ENCODE measurements at regions not wholly inside any gene's neighbourhood (a gene's known extent, or its start where the extent isn't known, plus 50 kb on each side); places are given as distances from the start of the nearest gene placed in this dataset.
"Not testable (repeated sequence)": the region's sequence is repeated elsewhere in the genome, so short reads cannot be mapped to it uniquely, and the experiment has no call there.

GRCh38 chr17:16870253-16871245, 101.4 kb downstream of the TNFRSF13B start:
- Histone ChIP-seq H3K9ac (replicated peaks; ENCODE audit: extremely low read depth, insufficient read depth, low read length) (no peak overlapping the region), H3K27ac (ENCODE audit: insufficient read depth, low read depth, low read length) (no peak overlapping the region), H3K36me3 (ENCODE audit: control insufficient read depth in 2 of 2, extremely low read depth in 1 of 2, insufficient read depth in 2 of 2, low read length in 2 of 2) (no peaks in the 10 kb centered on the region), H3K4me2 (ENCODE audit: insufficient read depth, low read length) (no peak overlapping the region), H4K20me1 (replicated peaks; ENCODE audit: control insufficient read depth, extremely low read depth, insufficient read depth, low read length) (no peaks in the 10 kb centered on the region), H3K9me1 (replicated peaks; ENCODE audit: control insufficient read depth, extremely low read depth, insufficient read depth, low read length) (no peaks in the 10 kb centered on the region), H3K9me3 (replicated peaks; ENCODE audit: control insufficient read depth, insufficient read depth, low read length) (no peaks in the 10 kb centered on the region), H3K79me2 (ENCODE audit: control insufficient read depth, insufficient read depth, low read length) (no peaks in the 10 kb centered on the region), H3K27me3 (ENCODE audit: control insufficient read depth in 2 of 2, insufficient read depth in 2 of 2, low read length in 2 of 2) (no peaks in the 10 kb centered on the region), H3K4me3 (replicated peaks in 1 of 3; ENCODE audit: insufficient read depth in 1 of 3, low read depth in 1 of 3, low read length in 3 of 3) (no peak overlapping the region), H3K4me1 (ENCODE audit: control insufficient read depth, extremely low read depth, insufficient read depth, low read length) (peaks cover 3% of the 10 kb centered on the region), H2AFZ (ENCODE audit: low read depth, low read length) (no peak overlapping the region)
- dilution Hi-C loops (cut with MboI; ENCODE audit: extremely low pct_ligation_motif_present, low sequenced_read_pairs) = no loop called here
- BruUV-seq (replicated peaks) = no TSS peak
- TF ChIP-seq EZH2 (IDR thresholded peaks at IDR 0.05; ENCODE audit: borderline replicate concordance, low read depth, low read length, severe bottlenecking) = no peak
- no peak for TF ChIP-seq JUN (IDR thresholded peaks at IDR 0.05; ENCODE audit: borderline replicate concordance, insufficient read depth, insufficient read length, low read depth)
- TF ChIP-seq POLR2AphosphoS5 (IDR thresholded peaks at IDR 0.05; ENCODE audit: insufficient read depth, low read depth, low read length) = no peak
- TF ChIP-seq CTCF (IDR thresholded peaks at IDR 0.05; ENCODE audit: extremely low read depth in 1 of 2, insufficient read depth in 1 of 2, low read depth in 1 of 2, low read length in 2 of 2) = no peak
- TF ChIP-seq GATA2 (IDR thresholded peaks at IDR 0.05; ENCODE audit: insufficient read depth, insufficient read length, low read depth, low read length) = no peak
- TF ChIP-seq FOS (IDR thresholded peaks at IDR 0.05; ENCODE audit: borderline replicate concordance, insufficient read depth, low read length) = no peak
- no peak for TF ChIP-seq POLR2A (IDR thresholded peaks at IDR 0.05; ENCODE audit: low read depth, low read length)
- no peak for TF ChIP-seq MAX (IDR thresholded peaks at IDR 0.05; ENCODE audit: insufficient read depth, insufficient read length)
- TF ChIP-seq MYC (IDR thresholded peaks at IDR 0.05; ENCODE audit: low read depth, low read length) = no peak
- intact Hi-C loops (cut with micrococcal nuclease) = no loop called here
- POLR2A ChIA-PET = no interaction called here
- FAIRE-seq (no peak), DNase-seq (ENCODE audit: low read depth, low spot score) (no peak)
- CTCF ChIA-PET = no interaction called here

GRCh38 chr17:16869531-16870252, 102.2 kb downstream of the TNFRSF13B start:
- H3K4me1 ChIP-seq (ENCODE audit: control insufficient read depth, extremely low read depth, insufficient read depth, low read length); H3K4me3 ChIP-seq (replicated peaks in 1 of 3; ENCODE audit: insufficient read depth in 1 of 3, low read depth in 1 of 3, low read length in 3 of 3); H2AFZ ChIP-seq (ENCODE audit: low read depth, low read length); H3K27me3 ChIP-seq (ENCODE audit: control insufficient read depth in 2 of 2, insufficient read depth in 2 of 2, low read length in 2 of 2); dilution Hi-C loops (cut with MboI; ENCODE audit: extremely low pct_ligation_motif_present, low sequenced_read_pairs); H3K4me2 ChIP-seq (ENCODE audit: insufficient read depth, low read length); H3K79me2 ChIP-seq (ENCODE audit: control insufficient read depth, insufficient read depth, low read length); H3K9ac ChIP-seq (replicated peaks; ENCODE audit: extremely low read depth, insufficient read depth, low read length); intact Hi-C loops (cut with micrococcal nuclease); POLR2A ChIA-PET; H4K20me1 ChIP-seq (replicated peaks; ENCODE audit: control insufficient read depth, extremely low read depth, insufficient read depth, low read length); H3K27ac ChIP-seq (ENCODE audit: insufficient read depth, low read depth, low read length); H3K9me3 ChIP-seq (replicated peaks; ENCODE audit: control insufficient read depth, insufficient read depth, low read length); FAIRE-seq; H3K9me1 ChIP-seq (replicated peaks; ENCODE audit: control insufficient read depth, extremely low read depth, insufficient read depth, low read length); DNase-seq (ENCODE audit: low read depth, low spot score); BruUV-seq (replicated peaks); CTCF ChIA-PET; H3K36me3 ChIP-seq (ENCODE audit: control insufficient read depth in 2 of 2, extremely low read depth in 1 of 2, insufficient read depth in 2 of 2, low read length in 2 of 2): not testable (repeated sequence)

Data from endothelial cell of umbilical vein (primary cell).